Testis (tissue), 2 donors: ENCODE measurements at regions not wholly inside any gene's neighbourhood (a gene's known extent, or its start where the extent isn't known, plus 50 kb on each side); places are given as distances from the start of the nearest gene placed in this dataset.

ENCODE experiments used
- DNase-seq: peaks from one replicate; pipeline ENCODE4 v3.0.0-alpha.2; 2019
- H3K27ac ChIP-seq, 2 donors: fragments of 200-600 bp; sonication (generic); one replicate each; pipeline ENCODE4 v1.5.1; 2019
- H3K27me3 ChIP-seq: fragments of 200-600 bp; sonication (generic); one replicate; pipeline ENCODE4 v1.5.1; 2019
- H3K36me3 ChIP-seq: fragments of 200-600 bp; sonication (generic); one replicate; pipeline ENCODE4 v1.5.1; 2017; ENCODE audit warnings: low read depth; ENCODE audit errors: missing control alignments
- H3K4me1 ChIP-seq: fragments of 200-600 bp; sonication (generic); one replicate; pipeline ENCODE4 v1.5.1; 2019
- H3K4me3 ChIP-seq, 2 donors: fragments of 200-600 bp; sonication (generic); one replicate each; pipeline ENCODE4 v1.5.1; 2017 to 2019
- H3K9me3 ChIP-seq: fragments of 200-600 bp; sonication (generic); one replicate; pipeline ENCODE4 v1.5.1; 2017
- CTCF ChIP-seq, 3 experiments: fragments of 450-650 bp in 2 of 3; fragments of 200-600 bp in 1 of 3; sonication (generic) in 1 of 3; IDR thresholded peaks; one replicate each; pipeline ENCODE4 v1.5.1; 2016 to 2019; ENCODE audit warnings: antibody characterized with exemption in 3 of 3, mild to moderate bottlenecking in 2 of 3, moderate library complexity in 1 of 3
- POLR2A ChIP-seq: fragments of 450-650 bp; IDR thresholded peaks from one replicate; pipeline ENCODE4 v1.6.1; 2017; ENCODE audit warnings: antibody characterized with exemption, mild to moderate bottlenecking, moderate library complexity
- WGBS, 2 donors: methylation state at CpG; one replicate each; pipeline ENCODE4 v1.1.5; 2018; 5-methylcytosine and 5-hydroxymethylcytosine counted together
- intact Hi-C: fragments of 100-400 bp; cut with DNase I; formaldehyde crosslinking; loops from one replicate; pipeline ENCODE4 v1.15.1; 2023; ENCODE audit warnings: low total_unique reads

GRCh38 chr21:22292144-22292543, 1293.9 kb downstream of the NCAM2 start:
- no peak for DNase-seq
- intact Hi-C loops: no loop called here
- 92 to 93% methylated on average over 3 of the region's 3 CpGs for WGBS, 2 donors
- Histone ChIP-seq H3K4me1 (no peaks in the 10 kb centered on the region), H3K36me3 (no peaks in the 10 kb centered on the region), H3K9me3 (no peaks in the 10 kb centered on the region), H3K4me3 (no peak overlapping the region), H3K27ac (no peak overlapping the region), H3K27me3 (no peaks in the 10 kb centered on the region)
- TF ChIP-seq CTCF (IDR thresholded peaks at IDR 0.05) (no peak), POLR2A (no peak)

GRCh38 chr21:22297575-22297974, 1299.4 kb downstream of the NCAM2 start:
- Histone ChIP-seq H3K36me3 (no peaks in the 10 kb centered on the region), H3K4me3 (no peak overlapping the region), H3K27me3 (no peaks in the 10 kb centered on the region), H3K4me1 (no peaks in the 10 kb centered on the region), H3K9me3 (no peaks in the 10 kb centered on the region), H3K27ac (no peak overlapping the region)
- DNase-seq: no peak
- TF ChIP-seq POLR2A: no peak
- no peak for TF ChIP-seq CTCF (IDR thresholded peaks at IDR 0.05)
- intact Hi-C loops: no loop called here
- 85 to 90% methylated on average over 2 of the region's 2 CpGs for WGBS, 2 donors

GRCh38 chr21:22311741-22312462, 1313.7 kb downstream of the NCAM2 start:
- Histone ChIP-seq H3K4me3 (no peak overlapping the region), H3K36me3 (no peaks in the 10 kb centered on the region), H3K4me1 (no peaks in the 10 kb centered on the region), H3K27me3 (no peaks in the 10 kb centered on the region), H3K9me3 (no peaks in the 10 kb centered on the region), H3K27ac (no peak overlapping the region)
- intact Hi-C loops: no loop called here
- no peak for DNase-seq
- WGBS, 2 donors: 79 to 82% methylated on average over 2 of the region's 2 CpGs
- TF ChIP-seq CTCF (IDR thresholded peaks at IDR 0.05): no peak
- no peak for TF ChIP-seq POLR2A

- Histone ChIP-seq H3K4me3 (no peak overlapping the region), H3K27me3 (no peaks in the 10 kb centered on the region), H3K27ac (no peak overlapping the region), H3K36me3 (no peaks in the 10 kb centered on the region), H3K4me1 (no peaks in the 10 kb centered on the region), H3K9me3 (no peaks in the 10 kb centered on the region)
- no peak for DNase-seq
- intact Hi-C loops: no loop called here
- WGBS, 2 donors: 74 to 91% methylated on average over 1 of the region's 1 CpG
- no peak for TF ChIP-seq CTCF (IDR thresholded peaks at IDR 0.05)
- TF ChIP-seq POLR2A: no peak
These were observed 1316.8 kb downstream of the NCAM2 start for GRCh38 chr21:22314963-22315362.

GRCh38 chr21:22319435-22319834, 1321.2 kb downstream of the NCAM2 start:
- no peak for DNase-seq
- intact Hi-C loops: no loop called here
- no peak overlapping the region for H3K4me3 ChIP-seq
- WGBS, 2 donors: 84 to 100% methylated on average over 1 of the region's 1 CpG
- TF ChIP-seq CTCF (IDR thresholded peaks at IDR 0.05): no peak
- no peaks in the 10 kb centered on the region for H3K4me1 ChIP-seq
- H3K27me3 ChIP-seq: no peaks in the 10 kb centered on the region
- H3K9me3 ChIP-seq: no peaks in the 10 kb centered on the region
- no peak overlapping the region for H3K27ac ChIP-seq
- no peaks in the 10 kb centered on the region for H3K36me3 ChIP-seq
